SU-DHL-6 (cell line): ENCODE measurements at regions not wholly inside any gene's neighbourhood (a gene's known extent, or its start where the extent isn't known, plus 50 kb on each side); places are given as distances from the start of the nearest gene placed in this dataset.

Source experiments
- CTCF ChIP-seq: fragments of 200-600 bp; sonication (generic); IDR thresholded peaks from one replicate; pipeline ENCODE4 v1.5.1; 2017; ENCODE audit warnings: antibody characterized with exemption, mild to moderate bottlenecking, low read length, moderate library complexity; ENCODE audit not compliant: insufficient read depth, poor library complexity, severe bottlenecking
- EZH2phosphoT487 ChIP-seq: fragments of 200-600 bp; sonication (generic), shearing (Covaris generic); conservative IDR thresholded peaks from 2 replicates; pipeline ENCODE4 v1.6.1; 2018; ENCODE audit warnings: mild to moderate bottlenecking, antibody characterized with exemption, low read length, moderate library complexity, mixed read lengths

- no peak for TF ChIP-seq CTCF
- no peak for TF ChIP-seq EZH2phosphoT487
These were observed 364.6 kb upstream of the NOCT start for GRCh38 chr4:138650929-138651448.
